Skeletal muscle tissue (tissue), 3 donors: ENCODE measurements at regions not wholly inside any gene's neighbourhood (a gene's known extent, or its start where the extent isn't known, plus 50 kb on each side); places are given as distances from the start of the nearest gene placed in this dataset.
A peak's percentile ranks its signal among the peaks of the same experiment; 100 is the strongest.

ENCODE experiments used
- H3K27ac ChIP-seq: one replicate; pipeline ENCODE4 v1.7.0; 2013; ENCODE audit warnings: mild to moderate bottlenecking, low read depth, low read length, inconsistent platforms
- H3K27me3 ChIP-seq, 3 donors: one replicate each; pipeline ENCODE4 v1.7.0; 2013; ENCODE audit warnings: low read length in 3 of 3; ENCODE audit not compliant: control insufficient read depth in 3 of 3, insufficient read depth in 3 of 3
- H3K36me3 ChIP-seq, 3 donors: one replicate each; pipeline ENCODE4 v1.7.0; 2013; ENCODE audit warnings: low read length in 3 of 3; ENCODE audit not compliant: control insufficient read depth in 3 of 3, insufficient read depth in 3 of 3
- H3K4me1 ChIP-seq, 3 donors: one replicate each; pipeline ENCODE4 v1.7.0; 2013; ENCODE audit warnings: low read length in 3 of 3, mild to moderate bottlenecking in 3 of 3; ENCODE audit not compliant: control insufficient read depth in 3 of 3, insufficient read depth in 3 of 3
- H3K4me3 ChIP-seq, 3 donors: one replicate each; pipeline ENCODE4 v1.7.0; 2013; ENCODE audit warnings: low read length in 3 of 3
- H3K9ac ChIP-seq, 3 donors: one replicate each; pipeline ENCODE4 v1.7.0; 2013; ENCODE audit warnings: low read length in 3 of 3, mild to moderate bottlenecking in 3 of 3, moderate library complexity in 2 of 3, low read depth in 1 of 3
- H3K9me3 ChIP-seq, 3 donors: one replicate each; pipeline ENCODE4 v1.7.0; 2013; ENCODE audit warnings: low read length in 3 of 3; ENCODE audit not compliant: control insufficient read depth in 3 of 3
- donor health status: Osteomylitis.

DNA sequence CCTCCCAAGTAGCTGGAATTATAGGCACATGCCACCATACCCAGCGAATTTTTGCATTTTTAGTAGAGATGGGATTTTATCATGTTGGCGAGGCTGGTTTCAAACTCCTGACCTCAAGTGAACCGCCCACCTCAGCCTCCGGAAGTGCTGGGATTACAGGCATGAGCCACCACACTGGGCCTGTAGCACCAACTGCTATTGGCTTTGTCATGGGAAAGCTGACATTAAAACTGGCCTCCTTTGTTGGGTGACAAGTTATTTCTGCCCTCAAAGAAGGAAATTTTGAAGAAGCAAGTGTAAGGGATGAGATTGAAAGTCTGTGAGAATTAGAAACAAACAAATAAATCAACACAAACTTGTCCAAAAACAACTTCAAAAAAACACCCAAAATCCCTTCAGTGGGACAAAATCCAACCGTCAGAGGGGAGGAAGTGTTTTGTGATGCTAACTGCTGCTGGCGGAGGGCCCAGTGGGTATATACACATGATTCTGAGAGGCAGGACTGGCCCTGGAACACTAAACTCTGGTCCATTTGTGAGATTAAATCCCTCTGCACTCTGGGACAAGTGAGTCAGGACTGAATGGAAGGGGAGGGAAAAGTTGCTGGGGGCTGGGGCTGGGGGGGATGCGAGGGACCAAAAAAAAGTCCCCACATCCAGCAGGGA is 87.5 kb upstream of the NAA20 start:
- Histone ChIP-seq H3K4me3 (no peak overlapping the region), H3K4me1 (peaks cover 33 to 41% (median 35%) of the 10 kb centered on the region in 3 donors), H3K36me3 (no peaks in the 10 kb centered on the region), H3K27ac (no peak overlapping the region), H3K27me3 (no peaks in the 10 kb centered on the region), H3K9ac (no peak overlapping the region), H3K9me3 (no peaks in the 10 kb centered on the region)

GRCh38 chr20:19930426-19930825 is 86.7 kb upstream of the NAA20 start:
- Histone ChIP-seq H3K27me3 (no peaks in the 10 kb centered on the region), H3K36me3 (no peaks in the 10 kb centered on the region), H3K4me1 (peaks cover 40 to 45% (median 42%) of the 10 kb centered on the region in 3 donors), H3K9ac (no peak overlapping the region), H3K27ac (no peak overlapping the region), H3K9me3 (no peaks in the 10 kb centered on the region), H3K4me3 (no peak overlapping the region)

GRCh38 chr20:19932170-19932667 is 84.9 kb upstream of the NAA20 start:
- peaks cover 34 to 44% (median 40%) of the 10 kb centered on the region in 3 donors for H3K4me1 ChIP-seq
- peaks cover 5 to 11% (median 7%) of the 10 kb centered on the region in 3 donors for H3K36me3 ChIP-seq
- H3K27me3 ChIP-seq: no peaks in the 10 kb centered on the region
- no peak overlapping the region for H3K4me3 ChIP-seq
- H3K27ac ChIP-seq: peak overlapping the region; percentile 71
- H3K9ac ChIP-seq: no peak overlapping the region
- no peaks in the 10 kb centered on the region for H3K9me3 ChIP-seq

GRCh38 chr20:19934792-19935491 is 82.2 kb upstream of the NAA20 start:
- peaks cover 5 to 12% (median 10%) of the 10 kb centered on the region in 3 donors for H3K36me3 ChIP-seq
- peak overlapping the region in 2 of 3 donors; percentile 51 to 74 for H3K9ac ChIP-seq
- H3K27me3 ChIP-seq: no peaks in the 10 kb centered on the region
- peak overlapping the region; percentile 44 to 70 (median 56) for H3K4me3 ChIP-seq
- peak overlapping the region; percentile 85 for H3K27ac ChIP-seq
- peaks cover 29 to 43% (median 33%) of the 10 kb centered on the region in 3 donors for H3K4me1 ChIP-seq
- H3K9me3 ChIP-seq: no peaks in the 10 kb centered on the region

- Histone ChIP-seq H3K9me3 (no peaks in the 10 kb centered on the region), H3K27me3 (no peaks in the 10 kb centered on the region), H3K36me3 (peaks cover 5 to 19% (median 10%) of the 10 kb centered on the region in 3 donors), H3K4me3 (peak overlapping the region in 2 of 3 donors; percentile 13 to 44), H3K4me1 (peaks cover 38 to 52% (median 42%) of the 10 kb centered on the region in 3 donors), H3K9ac (peak overlapping the region in 1 of 3 donors; percentile 74), H3K27ac (peak overlapping the region; percentile 85)
Observed at GRCh38 chr20:19935842-19936241, 81.3 kb upstream of the NAA20 start.

DNA sequence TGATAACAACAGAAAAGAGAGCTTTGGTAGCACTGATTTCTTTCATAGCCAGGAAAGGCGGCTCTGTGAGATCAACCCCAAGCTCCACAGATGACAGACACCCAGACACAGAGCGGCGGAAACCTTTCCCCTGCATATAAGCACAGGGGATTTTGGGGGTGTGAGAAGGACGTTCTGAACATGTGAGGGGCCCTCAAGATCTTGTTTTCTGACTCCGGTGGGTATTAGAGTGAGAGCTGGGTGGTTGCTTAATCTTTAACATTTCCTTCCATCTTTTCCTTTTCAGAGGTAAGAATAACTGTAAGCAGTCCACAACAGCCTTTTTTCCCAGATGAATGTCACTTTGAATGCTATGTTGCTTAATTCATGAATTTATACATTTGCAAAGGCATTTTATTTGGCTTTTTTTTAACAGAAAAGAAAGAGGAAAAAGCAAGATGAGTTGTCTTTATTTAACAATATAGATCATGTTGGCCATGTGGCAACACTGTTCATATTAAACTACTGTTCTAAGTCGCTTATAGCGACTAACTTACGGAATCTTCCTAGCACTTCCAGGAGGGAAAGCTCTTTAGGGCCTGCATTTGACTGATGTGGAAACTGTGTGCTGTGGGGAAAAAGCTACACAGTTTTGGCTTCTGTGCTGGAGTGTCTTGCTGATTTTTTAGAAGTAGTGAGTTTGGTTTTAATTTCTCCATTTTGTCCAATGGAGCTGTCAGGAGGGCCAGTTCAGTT is 80.5 kb upstream of the NAA20 start:
- H3K27ac ChIP-seq: peak overlapping the region; percentile 85
- peaks cover 40 to 58% (median 47%) of the 10 kb centered on the region in 3 donors for H3K4me1 ChIP-seq
- no peaks in the 10 kb centered on the region for H3K9me3 ChIP-seq
- peak overlapping the region in 1 of 3 donors; percentile 41 for H3K9ac ChIP-seq
- peaks cover 5 to 19% (median 10%) of the 10 kb centered on the region in 3 donors for H3K36me3 ChIP-seq
- H3K4me3 ChIP-seq: peak overlapping the region in 2 of 3 donors; percentile 15 to 18
- no peaks in the 10 kb centered on the region for H3K27me3 ChIP-seq

DNA sequence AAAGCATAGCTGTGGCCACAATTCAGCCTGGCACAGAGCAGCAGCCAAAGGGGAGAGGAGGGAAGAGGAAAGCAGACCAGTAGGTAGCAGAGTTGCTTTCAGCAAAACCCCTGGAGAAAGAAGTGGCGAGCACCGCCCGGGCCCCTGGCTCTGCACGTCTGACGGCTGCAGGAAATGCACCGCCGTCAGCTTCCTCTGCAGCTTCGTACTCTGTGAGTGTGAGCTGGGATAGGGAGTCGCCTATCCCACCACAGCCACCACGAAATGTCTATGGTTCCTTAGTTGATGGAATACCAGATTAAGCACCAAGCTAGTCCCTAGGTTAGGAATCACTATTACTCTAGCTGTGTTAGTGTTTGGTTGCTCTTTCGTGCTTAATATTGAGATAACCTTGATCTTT is 79.9 kb upstream of the NAA20 start:
- Histone ChIP-seq H3K4me3 (peak overlapping the region in 1 of 3 donors; percentile 15), H3K9me3 (no peaks in the 10 kb centered on the region), H3K36me3 (peaks cover 5 to 19% (median 10%) of the 10 kb centered on the region in 3 donors), H3K27ac (peak overlapping the region; percentile 85), H3K4me1 (peaks cover 36 to 56% (median 46%) of the 10 kb centered on the region in 3 donors), H3K27me3 (no peaks in the 10 kb centered on the region), H3K9ac (peak overlapping the region in 1 of 3 donors; percentile 41)

DNA sequence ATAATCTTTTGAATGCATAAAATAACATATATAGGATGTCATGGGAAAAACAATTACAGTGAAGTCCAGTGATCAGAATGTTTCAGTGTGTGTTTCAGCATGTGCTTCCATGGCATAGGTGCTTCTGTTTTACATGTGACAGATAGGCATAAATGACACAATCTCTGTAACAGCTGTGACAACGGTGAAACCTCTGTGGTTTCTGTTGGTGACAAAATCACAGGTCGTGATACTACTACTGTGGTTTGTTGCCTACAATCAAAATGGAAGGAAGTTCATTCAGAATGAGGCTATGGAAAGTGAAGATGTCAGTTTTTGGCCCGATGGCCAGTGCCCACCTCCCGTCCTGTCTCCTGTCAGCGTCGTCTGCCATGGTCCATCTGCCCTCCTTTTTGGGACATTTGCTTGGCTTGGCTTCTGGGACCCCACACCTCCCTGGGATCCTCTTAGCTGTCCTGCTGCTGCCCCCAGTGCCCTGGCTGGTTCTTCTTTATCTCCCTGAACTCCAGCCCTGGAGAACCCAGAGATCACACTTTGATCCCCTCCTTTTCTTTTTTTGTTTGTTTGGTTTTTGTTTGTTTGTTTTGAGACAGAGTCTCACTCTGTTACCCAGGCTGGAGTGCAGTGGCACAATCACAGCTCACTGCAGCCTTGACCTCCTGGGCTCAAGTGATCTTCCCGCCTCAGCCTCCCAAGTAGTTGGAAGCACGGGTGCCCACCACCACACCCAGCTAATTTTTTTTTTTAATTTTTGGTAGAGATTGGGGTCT is 79.3 kb upstream of the NAA20 start:
- no peak overlapping the region for H3K4me3 ChIP-seq
- no peaks in the 10 kb centered on the region for H3K27me3 ChIP-seq
- H3K36me3 ChIP-seq: peaks cover 5 to 19% (median 10%) of the 10 kb centered on the region in 3 donors
- no peaks in the 10 kb centered on the region for H3K9me3 ChIP-seq
- H3K9ac ChIP-seq: no peak overlapping the region
- H3K4me1 ChIP-seq: peaks cover 32 to 53% (median 39%) of the 10 kb centered on the region in 3 donors
- peak overlapping the region; percentile 85 for H3K27ac ChIP-seq

GRCh38 chr20:19938421-19939090 is 78.6 kb upstream of the NAA20 start:
- peaks cover 5 to 19% (median 10%) of the 10 kb centered on the region in 3 donors for H3K36me3 ChIP-seq
- no peaks in the 10 kb centered on the region for H3K9me3 ChIP-seq
- no peak overlapping the region for H3K4me3 ChIP-seq
- no peaks in the 10 kb centered on the region for H3K27me3 ChIP-seq
- no peak overlapping the region for H3K27ac ChIP-seq
- H3K4me1 ChIP-seq: peaks cover 30 to 48% (median 34%) of the 10 kb centered on the region in 3 donors
- H3K9ac ChIP-seq: no peak overlapping the region
